ENCODE measurements at regions not wholly inside any gene's neighbourhood (a gene's known extent, or its start where the extent isn't known, plus 50 kb on each side); places are given as distances from the start of the nearest gene placed in this dataset.

- DNase-seq (ENCODE audit: low read depth) = no peak
- no peak overlapping the region for H3K4me3 ChIP-seq (ENCODE audit: low read length)
- TF ChIP-seq, protein P1, sequence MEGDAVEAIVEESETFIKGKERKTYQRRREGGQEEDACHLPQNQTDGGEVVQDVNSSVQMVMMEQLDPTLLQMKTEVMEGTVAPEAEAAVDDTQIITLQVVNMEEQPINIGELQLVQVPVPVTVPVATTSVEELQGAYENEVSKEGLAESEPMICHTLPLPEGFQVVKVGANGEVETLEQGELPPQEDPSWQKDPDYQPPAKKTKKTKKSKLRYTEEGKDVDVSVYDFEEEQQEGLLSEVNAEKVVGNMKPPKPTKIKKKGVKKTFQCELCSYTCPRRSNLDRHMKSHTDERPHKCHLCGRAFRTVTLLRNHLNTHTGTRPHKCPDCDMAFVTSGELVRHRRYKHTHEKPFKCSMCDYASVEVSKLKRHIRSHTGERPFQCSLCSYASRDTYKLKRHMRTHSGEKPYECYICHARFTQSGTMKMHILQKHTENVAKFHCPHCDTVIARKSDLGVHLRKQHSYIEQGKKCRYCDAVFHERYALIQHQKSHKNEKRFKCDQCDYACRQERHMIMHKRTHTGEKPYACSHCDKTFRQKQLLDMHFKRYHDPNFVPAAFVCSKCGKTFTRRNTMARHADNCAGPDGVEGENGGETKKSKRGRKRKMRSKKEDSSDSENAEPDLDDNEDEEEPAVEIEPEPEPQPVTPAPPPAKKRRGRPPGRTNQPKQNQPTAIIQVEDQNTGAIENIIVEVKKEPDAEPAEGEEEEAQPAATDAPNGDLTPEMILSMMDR (IDR thresholded peaks at IDR 0.05; ENCODE audit: insufficient read depth, low read depth, low read length, missing control alignments) = no peak
Observed at GRCh38 chr13:63628310-63628709, 2212.7 kb upstream of the PCDH20 start.

- DNase-seq (ENCODE audit: low read depth) = peak; percentile 25
- TF ChIP-seq, protein P1 (IDR thresholded peaks at IDR 0.05; ENCODE audit: insufficient read depth, low read depth, low read length, missing control alignments) = no peak
Observed at GRCh38 chr13:63625869-63626268, 2210.2 kb upstream of the PCDH20 start.

DNA sequence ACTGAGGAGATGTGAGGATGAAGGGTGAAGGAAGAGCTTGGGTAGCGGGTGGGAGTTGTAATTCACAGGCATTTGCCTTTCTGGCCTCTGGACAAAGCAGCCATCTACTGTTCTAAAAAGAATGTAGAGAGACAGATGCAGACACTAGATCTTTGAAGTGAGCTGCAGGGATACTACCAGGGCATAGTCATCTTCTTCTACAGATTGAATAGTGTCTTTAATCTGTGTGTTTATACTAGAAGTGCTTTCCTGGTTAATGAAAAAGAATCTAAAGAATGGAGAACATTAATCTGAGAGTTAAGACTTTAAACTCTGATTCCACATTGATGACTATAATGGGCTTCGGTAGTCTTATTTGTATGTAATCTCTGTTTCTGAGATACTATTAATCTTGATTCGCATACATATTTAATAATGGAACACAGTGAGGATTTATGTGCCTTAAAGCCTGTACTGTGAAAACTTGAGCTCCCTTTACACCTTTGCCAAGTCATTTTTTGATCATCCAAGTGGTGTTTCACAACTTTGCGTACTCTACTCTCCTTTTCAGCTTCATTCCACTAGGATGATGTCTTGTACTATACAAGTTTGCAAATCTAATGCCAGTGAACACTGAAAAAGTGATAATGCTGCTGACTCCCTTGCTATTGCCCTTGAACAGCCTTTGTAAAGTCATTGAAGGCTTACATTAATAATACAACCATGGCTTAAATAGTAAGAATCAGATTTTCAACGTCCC, 2199.4 kb upstream of the PCDH20 start:
- no peak overlapping the region for H3K4me3 ChIP-seq (ENCODE audit: low read length)
- TF ChIP-seq, protein P1 (IDR thresholded peaks at IDR 0.05; ENCODE audit: insufficient read depth, low read depth, low read length, missing control alignments) = no peak
- DNase-seq (ENCODE audit: low read depth) = no peak

More at GRCh38 chr13:63625869-63626268, 2210.2 kb upstream of the PCDH20 start:
- H3K4me3 ChIP-seq (ENCODE audit: low read length) = no peak overlapping the region

- DNase-seq (ENCODE audit: low read depth) = no peak
- no peak overlapping the region for H3K4me3 ChIP-seq (ENCODE audit: low read length)
- TF ChIP-seq, protein P1 (IDR thresholded peaks at IDR 0.05; ENCODE audit: insufficient read depth, low read depth, low read length, missing control alignments) = no peak
Observed at GRCh38 chr13:63607153-63607552, 2191.5 kb upstream of the PCDH20 start.

DNA sequence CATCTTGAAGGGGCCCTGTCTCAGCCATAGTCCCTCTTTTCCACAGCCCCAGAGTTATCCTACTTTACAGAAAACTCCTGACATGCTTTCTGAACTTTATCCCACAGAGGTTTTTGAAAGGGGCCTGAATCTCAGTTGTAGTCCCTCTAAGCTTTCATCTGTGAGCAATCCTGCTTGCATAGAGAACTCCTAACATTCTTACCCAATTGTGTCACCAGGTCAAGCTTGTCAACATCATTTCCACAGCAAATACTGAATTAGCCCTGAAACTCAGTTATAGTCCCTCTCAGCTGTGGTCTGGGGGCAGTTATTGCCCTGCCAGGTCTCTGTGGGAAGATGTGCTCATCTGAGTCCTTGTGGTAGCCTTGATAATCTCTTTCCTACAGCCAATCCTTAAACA, 2190.3 kb upstream of the PCDH20 start:
- TF ChIP-seq, protein P1 (IDR thresholded peaks at IDR 0.05; ENCODE audit: insufficient read depth, low read depth, low read length, missing control alignments) = no peak
- DNase-seq (ENCODE audit: low read depth) = no peak
- no peak overlapping the region for H3K4me3 ChIP-seq (ENCODE audit: low read length)

- DNase-seq (ENCODE audit: low read depth) = no peak
- H3K4me3 ChIP-seq (ENCODE audit: low read length) = no peak overlapping the region
- TF ChIP-seq, protein P1 (IDR thresholded peaks at IDR 0.05; ENCODE audit: insufficient read depth, low read depth, low read length, missing control alignments) = no peak
Observed at GRCh38 chr13:63605403-63605802, 2189.8 kb upstream of the PCDH20 start.

- H3K4me3 ChIP-seq (ENCODE audit: low read length) = no peak overlapping the region
- TF ChIP-seq, protein P1 (IDR thresholded peaks at IDR 0.05; ENCODE audit: insufficient read depth, low read depth, low read length, missing control alignments) = no peak
- peak; percentile 42 for DNase-seq (ENCODE audit: low read depth)
Observed at GRCh38 chr13:63595811-63596210, 2180.2 kb upstream of the PCDH20 start.

Measured in epithelial cell of esophagus (primary cell).